Fibroblast of skin of back (primary cell): ENCODE measurements at regions not wholly inside any gene's neighbourhood (a gene's known extent, or its start where the extent isn't known, plus 50 kb on each side); places are given as distances from the start of the nearest gene placed in this dataset.
"Not testable (repeated sequence)": the region's sequence is repeated elsewhere in the genome, so short reads cannot be mapped to it uniquely, and the experiment has no call there.

Experiments
- DNase-seq: peaks from one replicate; pipeline ENCODE4 v3.0.0-alpha.2; 2013

DNA sequence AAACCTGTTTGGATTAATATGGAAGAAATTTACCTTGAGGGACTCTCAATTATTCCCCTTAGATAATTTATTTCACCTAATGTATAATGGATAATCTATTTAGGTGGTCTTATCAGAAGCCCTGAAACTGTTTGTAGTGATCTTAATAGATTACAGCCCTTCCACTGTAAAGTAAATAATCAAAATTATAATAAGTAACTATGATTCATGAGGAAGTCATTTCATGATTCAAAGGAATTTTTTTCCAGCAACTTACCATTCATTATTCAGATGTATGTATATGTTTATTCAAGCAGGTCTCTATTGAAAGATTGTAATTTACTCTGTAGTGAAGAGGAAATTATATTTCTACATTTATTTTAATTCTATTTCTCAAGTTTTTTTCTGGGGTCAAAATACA lies 250.6 kb upstream of the ROBO1 start:
- peak; percentile 46 for DNase-seq

DNA sequence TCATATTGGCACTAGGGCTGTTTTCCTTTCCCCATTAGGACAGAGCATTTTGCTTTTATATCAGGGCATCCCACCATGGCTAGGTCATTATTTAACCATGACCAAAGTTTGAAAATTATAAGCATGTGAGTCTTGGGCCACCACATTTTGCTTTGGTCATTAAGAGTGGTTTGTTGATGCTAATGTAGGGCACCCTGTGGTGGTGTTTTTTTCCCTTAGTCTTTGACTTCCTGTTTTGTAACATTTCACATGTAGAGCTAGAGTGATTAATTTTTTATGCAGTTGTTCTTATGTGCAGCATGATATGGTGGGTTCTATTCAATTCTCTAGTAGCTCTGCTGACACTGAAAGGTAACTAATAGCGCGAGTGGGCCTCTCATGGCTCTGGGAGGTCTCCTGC lies 249.6 kb upstream of the ROBO1 start:
- DNase-seq = peak; percentile 0

- peak; percentile 76 for DNase-seq
Measured at GRCh38 chr3:80014576-80014975, 246.8 kb upstream of the ROBO1 start.

DNA sequence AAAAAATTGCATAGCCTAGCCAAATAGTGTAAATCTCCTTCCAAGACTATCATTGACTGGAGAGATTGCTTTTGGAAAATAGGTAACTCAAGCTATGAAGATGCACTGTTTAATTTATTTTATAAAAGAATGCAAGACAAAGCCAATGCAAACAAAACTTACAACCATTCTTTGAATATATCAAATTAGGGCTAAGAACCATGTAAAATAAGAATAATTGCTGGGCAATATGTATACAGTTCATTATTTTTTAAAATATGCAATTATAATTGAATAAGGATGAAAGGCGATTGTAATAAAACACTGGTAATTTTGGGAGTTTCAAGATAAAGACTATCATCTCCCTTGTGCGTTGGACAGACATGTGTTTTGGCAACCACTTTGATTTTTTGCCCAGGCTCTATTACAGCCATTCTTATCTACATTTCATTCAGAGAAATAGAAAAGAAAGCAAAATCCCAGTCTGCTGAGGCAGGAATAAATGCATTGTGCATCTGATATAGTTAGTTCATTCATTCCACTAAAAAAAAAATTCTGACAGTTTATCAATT lies 242.3 kb upstream of the ROBO1 start:
- no peak for DNase-seq

- no peak for DNase-seq
Measured at GRCh38 chr3:80007522-80007921, 239.7 kb upstream of the ROBO1 start.

DNA sequence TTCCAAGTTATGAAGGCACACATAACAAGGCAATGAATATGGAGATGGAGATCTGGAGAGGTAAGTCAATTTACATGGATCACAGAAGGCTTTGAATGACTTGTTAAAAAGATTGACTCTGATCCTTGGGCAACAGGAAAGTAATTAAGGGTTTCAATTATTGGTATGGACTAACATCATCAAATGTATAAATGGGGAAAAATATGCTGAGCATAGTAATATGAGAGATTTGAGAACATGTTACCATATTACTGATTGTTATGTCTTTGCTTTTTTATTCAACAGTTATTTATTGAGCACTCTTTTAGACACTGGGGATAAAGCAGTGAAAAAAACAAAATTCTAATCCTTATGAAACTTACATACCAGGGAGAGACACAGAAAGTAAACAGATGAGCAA lies 238.5 kb upstream of the ROBO1 start:
- DNase-seq = no peak

DNA sequence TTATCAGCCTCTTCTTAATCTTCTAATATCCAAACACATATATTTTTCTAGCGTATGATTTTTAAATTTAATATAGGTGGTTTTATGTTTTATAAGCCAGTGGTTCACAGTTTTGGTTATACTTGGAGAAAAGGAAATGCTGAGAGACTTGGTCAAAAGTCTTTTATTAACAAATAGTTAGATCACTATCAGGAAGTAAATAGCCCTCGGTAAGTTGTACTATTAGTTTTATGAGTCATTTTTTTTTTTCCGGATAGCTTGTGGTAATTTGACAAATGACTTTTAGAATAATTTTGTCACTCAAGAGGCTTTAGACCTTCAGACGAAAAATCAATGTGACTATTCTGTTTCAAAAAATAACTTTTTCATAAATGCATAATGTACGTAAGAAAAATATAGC lies 232.2 kb upstream of the ROBO1 start:
- DNase-seq = peak; percentile 10

GRCh38 chr3:79994397-79994796 lies 226.6 kb upstream of the ROBO1 start:
- no peak for DNase-seq

DNA sequence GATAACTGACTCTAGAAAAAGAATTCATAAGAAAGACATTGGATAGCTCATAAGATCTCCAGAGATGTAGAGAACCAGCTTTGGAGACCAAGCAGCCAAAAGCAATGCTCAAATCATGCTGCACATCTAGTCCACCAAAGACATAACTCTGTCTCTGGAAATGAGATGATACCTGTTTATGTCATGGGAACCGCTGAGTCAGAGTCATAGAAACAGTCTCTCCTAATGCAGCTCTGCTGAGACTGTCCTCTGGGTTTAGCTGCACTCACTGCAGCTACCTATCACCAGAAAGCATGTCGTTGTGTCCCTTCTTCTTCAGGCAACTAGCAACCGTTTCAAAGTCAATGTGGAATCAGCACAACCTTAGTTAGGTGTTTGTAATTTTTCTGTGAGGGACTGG lies 218.5 kb upstream of the ROBO1 start:
- no peak for DNase-seq

- no peak for DNase-seq
Measured at GRCh38 chr3:79985816-79986215, 218.0 kb upstream of the ROBO1 start.

DNA sequence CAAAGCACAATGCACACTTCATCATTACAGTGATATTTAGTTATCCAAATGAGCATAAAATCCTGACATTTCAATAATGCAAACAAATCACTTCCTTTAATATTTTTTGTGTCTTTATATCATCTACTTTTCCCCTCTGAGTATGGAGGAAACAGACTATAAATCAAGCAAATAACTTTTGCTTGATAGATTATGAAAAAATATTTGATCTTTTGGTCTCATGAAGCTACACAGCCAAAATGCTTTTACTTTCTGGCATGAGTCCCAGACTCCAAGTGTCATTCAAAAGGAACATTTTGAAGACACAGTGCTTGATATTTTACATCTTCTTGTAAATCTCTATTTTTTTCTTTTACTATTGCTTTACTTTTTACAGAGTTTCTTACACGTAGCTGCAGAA lies 215.3 kb upstream of the ROBO1 start:
- DNase-seq = no peak

- no peak for DNase-seq
Measured at GRCh38 chr3:79979990-79980389, 212.2 kb upstream of the ROBO1 start.

- DNase-seq = peak; percentile 64
Measured at GRCh38 chr3:79976466-79976865, 208.7 kb upstream of the ROBO1 start.

DNA sequence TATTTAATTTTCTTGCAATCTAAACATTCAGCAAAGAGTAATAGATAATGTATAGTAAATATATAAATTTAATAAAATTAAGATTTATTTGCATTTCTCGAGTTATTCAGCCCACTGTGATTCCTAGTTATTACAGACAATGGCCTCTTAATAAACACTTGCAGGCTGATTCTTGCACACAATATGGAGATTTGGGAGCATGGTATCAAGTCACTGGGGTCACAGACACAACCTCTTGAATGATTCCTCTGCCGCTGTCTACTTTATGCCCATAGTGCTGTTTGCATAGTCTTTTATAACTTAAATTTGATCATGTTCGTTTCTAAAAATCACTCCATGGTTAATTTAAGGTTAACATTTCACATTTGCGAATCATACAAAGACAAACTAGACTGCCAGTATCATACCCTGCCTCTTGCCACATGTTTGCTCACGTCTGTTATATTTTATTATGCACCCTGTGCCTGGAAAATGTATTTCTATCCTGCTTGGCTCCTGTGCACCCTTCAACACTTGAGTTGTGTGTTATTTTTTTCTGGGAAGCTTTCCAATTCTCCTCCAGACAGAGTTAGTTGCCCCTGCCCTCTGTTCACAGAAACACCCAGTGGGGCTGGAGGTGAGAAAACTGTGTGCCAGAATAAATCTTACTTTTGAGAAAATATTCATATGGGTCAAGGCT lies 206.3 kb upstream of the ROBO1 start:
- DNase-seq = peak; percentile 13

- peak; percentile 13 for DNase-seq
Measured at GRCh38 chr3:79973482-79973881, 205.7 kb upstream of the ROBO1 start.

GRCh38 chr3:79968418-79968817 lies 200.6 kb upstream of the ROBO1 start:
- DNase-seq = no peak

DNA sequence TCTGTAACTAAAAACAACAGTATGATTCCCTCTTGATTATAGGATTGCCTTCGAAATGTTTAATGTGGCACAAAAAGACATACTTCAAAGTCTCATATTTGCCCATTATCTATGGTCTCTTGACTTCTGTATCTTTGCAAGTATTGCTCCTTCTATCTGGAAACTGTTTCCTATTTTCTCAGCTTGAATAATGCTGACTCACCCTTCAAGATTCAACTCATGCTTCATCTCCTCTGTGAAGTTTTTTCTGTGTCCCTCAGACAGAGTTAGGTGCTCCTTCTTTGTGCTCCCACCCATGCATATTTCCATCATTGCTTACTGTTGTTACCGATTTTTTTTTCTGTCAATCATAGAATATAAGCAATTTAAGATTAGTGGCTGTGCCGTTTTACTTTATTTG lies 192.8 kb upstream of the ROBO1 start:
- DNase-seq = peak; percentile 7

- DNase-seq = no peak
Measured at GRCh38 chr3:79957066-79957465, 189.3 kb upstream of the ROBO1 start.

DNA sequence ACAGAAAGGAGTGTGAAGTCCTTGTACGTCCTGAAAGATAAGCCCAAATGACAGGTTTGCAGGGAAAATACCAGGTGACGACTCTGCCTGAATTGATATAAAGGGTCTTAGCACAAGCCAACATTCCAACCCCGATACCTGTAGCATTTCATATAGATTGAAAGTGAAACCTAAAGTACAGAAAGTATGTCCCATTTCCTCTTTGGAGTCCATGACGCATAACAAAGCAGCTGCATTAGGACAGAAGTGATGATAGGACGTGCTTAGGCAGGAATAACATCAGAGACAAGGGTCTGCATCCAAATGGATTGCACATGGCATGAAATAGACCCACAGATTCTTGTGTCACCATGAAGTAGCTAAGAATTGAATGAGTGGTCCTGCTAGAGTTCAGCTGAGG lies 187.0 kb upstream of the ROBO1 start:
- no peak for DNase-seq

DNA sequence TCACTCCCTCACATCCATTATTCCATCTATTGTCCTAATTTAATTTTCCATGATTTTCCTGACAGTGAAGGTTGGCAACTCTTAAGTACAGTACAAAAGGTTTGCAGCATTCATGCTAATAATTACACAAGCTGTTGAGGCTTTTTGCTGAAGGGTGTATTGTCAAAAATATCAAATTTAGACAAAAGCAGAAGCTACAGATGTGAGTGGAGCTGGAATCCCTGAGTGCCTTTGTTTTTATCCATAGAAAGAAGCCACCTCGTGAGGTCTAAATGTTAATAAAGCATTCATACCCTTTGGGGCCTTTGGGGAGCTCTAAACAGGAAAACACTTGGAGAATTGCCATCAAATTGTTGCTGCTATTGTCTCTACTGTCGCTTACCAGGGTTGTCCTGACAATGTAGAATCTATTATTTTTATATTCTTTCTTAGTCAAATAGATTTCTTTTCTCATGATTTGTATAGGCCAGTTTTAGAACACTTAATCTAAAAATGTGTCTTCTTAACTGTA lies 185.8 kb upstream of the ROBO1 start:
- no peak for DNase-seq

DNA sequence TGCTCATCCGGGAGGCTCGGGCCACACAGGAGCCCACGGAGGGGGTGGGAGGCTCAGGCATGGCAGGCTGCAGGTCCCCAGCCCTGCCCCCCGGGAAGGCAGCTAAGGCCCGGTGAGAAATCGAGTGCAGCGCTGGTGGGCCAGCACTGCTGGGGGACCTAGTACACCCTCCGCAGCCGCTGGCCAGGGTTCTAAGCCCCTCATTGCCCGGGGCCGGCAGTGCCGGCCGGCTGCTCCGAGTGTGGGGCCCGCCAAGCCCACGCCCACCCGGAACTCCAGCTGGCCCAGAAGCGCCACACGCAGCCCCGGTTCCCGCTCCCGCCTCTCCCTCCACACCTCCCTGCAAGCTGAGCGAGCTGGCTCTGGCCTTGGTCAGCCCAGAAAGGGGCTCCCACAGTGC lies 183.6 kb upstream of the ROBO1 start:
- not testable (repeated sequence) for DNase-seq

DNA sequence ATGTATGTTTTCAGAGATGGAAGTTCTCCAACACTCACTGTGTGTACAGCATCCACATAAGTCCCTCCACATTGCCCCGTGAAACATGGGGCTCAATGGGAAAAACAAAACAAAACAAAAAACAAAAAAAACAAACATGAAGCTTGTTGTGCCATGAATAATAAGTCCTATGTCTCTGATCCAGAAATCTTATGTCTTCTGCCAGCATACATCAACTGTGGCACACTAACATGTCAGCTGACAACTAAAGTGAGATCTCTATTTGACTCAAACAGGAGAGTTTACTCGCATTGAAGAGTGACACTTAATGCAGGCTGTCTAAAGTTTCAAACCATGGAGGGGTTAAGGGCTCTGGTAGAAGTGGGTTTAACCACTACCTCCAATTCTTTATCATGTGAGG lies 180.2 kb upstream of the ROBO1 start:
- no peak for DNase-seq

DNA sequence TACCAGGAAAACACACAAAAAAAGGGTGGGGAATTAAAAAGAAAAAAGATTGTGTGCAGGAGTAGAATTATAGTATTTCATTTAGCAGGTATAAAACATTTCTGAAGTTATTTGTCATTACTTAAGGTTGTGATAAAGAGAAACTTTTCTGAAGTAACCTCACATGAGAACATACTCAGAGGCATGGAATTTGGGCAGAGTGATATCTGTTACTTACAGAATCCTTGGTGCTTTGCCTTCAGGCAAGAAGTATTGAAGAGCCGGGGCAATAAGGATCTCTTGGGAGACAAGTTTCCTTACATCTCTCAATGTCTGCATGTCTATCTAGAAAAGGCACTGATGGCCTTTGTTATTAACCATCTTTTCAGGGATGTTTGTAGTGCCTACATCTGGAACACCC lies 179.7 kb upstream of the ROBO1 start:
- peak; percentile 5 for DNase-seq

DNA sequence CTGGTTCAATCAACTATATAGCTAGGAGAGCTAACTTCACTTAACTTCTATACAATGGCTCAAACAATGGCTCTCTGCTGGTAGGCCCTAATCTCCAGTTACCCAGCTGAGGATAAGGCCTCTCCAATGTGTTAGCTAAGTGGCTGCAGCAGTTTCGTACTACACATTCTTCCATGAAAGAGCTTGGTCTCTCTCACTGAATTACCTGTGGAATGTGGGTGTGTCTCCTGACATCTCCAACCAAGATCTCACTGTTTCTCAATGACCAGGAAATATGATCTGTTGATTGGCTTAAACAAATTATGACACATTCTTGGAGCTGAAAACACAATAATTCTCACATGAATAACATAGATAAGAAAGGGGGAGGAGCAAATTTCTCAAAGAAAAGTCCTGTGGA lies 169.8 kb upstream of the ROBO1 start:
- DNase-seq = peak; percentile 11

DNA sequence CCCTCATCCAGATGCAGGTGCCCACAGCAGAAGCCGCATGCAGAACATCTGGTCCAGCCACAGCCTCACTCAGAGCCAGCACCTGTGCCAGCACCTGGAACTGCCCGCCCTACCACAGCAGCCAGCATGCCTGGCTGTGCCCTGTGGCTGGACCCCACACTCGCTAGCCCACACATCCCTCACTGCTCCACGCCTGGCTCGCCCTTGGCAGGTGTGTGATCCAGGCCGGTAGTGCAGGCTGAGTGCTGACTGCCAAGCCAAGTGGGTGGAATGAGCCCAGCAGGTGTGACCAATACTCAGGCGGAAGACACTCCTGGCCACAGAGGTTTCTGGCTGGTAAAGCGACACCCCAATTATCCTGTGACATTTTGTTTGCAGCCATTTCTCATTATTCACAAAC lies 162.4 kb upstream of the ROBO1 start:
- no peak for DNase-seq
